ENCODE measurements at regions not wholly inside any gene's neighbourhood (a gene's known extent, or its start where the extent isn't known, plus 50 kb on each side); places are given as distances from the start of the nearest gene placed in this dataset.

- TF ChIP-seq EZH2phosphoT487 (IDR thresholded peaks at IDR 0.05; ENCODE audit: borderline replicate concordance) (no peak), CTCF (conservative IDR thresholded peaks at IDR 0.05; ENCODE audit: low read length) (no peak)
- peak overlapping the region; percentile 35 for H3K4me2 ChIP-seq (ENCODE audit: low read depth, low read length, poor library complexity, severe bottlenecking)
- H3K9me3 ChIP-seq (ENCODE audit: insufficient read depth, low read depth, low read length): no peaks in the 10 kb centered on the region
- peaks cover 20% of the 10 kb centered on the region for H3K4me1 ChIP-seq (ENCODE audit: insufficient read depth, low read length, poor library complexity, severe bottlenecking)
- H3K79me2 ChIP-seq (ENCODE audit: insufficient read depth, low read length): no peaks in the 10 kb centered on the region
- peak overlapping the region; percentile 24; the same call in 1 of the 2 replicates for H2AFZ ChIP-seq (ENCODE audit: low read length)
- H3K4me3 ChIP-seq (ENCODE audit: low read length, poor library complexity, severe bottlenecking): no peak overlapping the region
- H3K27me3 ChIP-seq (ENCODE audit: insufficient read depth, low read length, poor library complexity, severe bottlenecking): no peaks in the 10 kb centered on the region
- no peaks in the 10 kb centered on the region for H3K36me3 ChIP-seq (ENCODE audit: insufficient read depth, low read length)
- no peak overlapping the region for H3K9ac ChIP-seq (ENCODE audit: low read depth, low read length, poor library complexity, severe bottlenecking)
- H3K9me2 ChIP-seq (replicated peaks; ENCODE audit: low read depth, low read length): no peaks in the 10 kb centered on the region
- no peaks in the 10 kb centered on the region for H3F3A ChIP-seq (ENCODE audit: low read depth)
- H4K20me1 ChIP-seq (ENCODE audit: insufficient read depth, low read length, poor library complexity, severe bottlenecking): no peaks in the 10 kb centered on the region
Observed at GRCh38 chr6:22882581-22882980, 313.2 kb downstream of the HDGFL1 start.

- 0 out of 2 replicates have a peak overlapping the region, but pooled peaks have one; percentile 24 for H2AFZ ChIP-seq (ENCODE audit: low read length)
Observed at GRCh38 chr6:22883061-22883717, 313.8 kb downstream of the HDGFL1 start.

GRCh38 chr6:22884456-22884855, 315.1 kb downstream of the HDGFL1 start:
- no peaks in the 10 kb centered on the region for H4K20me1 ChIP-seq (ENCODE audit: insufficient read depth, low read length, poor library complexity, severe bottlenecking)
- no peaks in the 10 kb centered on the region for H3F3A ChIP-seq (ENCODE audit: low read depth)
- no peak overlapping the region for H3K9ac ChIP-seq (ENCODE audit: low read depth, low read length, poor library complexity, severe bottlenecking)
- H3K4me3 ChIP-seq (ENCODE audit: low read length, poor library complexity, severe bottlenecking): no peak overlapping the region
- no peak overlapping the region for H2AFZ ChIP-seq (ENCODE audit: low read length)
- H3K4me1 ChIP-seq (ENCODE audit: insufficient read depth, low read length, poor library complexity, severe bottlenecking): peaks cover 20% of the 10 kb centered on the region
- no peaks in the 10 kb centered on the region for H3K79me2 ChIP-seq (ENCODE audit: insufficient read depth, low read length)
- H3K9me3 ChIP-seq (ENCODE audit: insufficient read depth, low read depth, low read length): no peaks in the 10 kb centered on the region
- no peaks in the 10 kb centered on the region for H3K36me3 ChIP-seq (ENCODE audit: insufficient read depth, low read length)
- TF ChIP-seq CTCF (conservative IDR thresholded peaks at IDR 0.05; ENCODE audit: low read length) (no peak), EZH2phosphoT487 (IDR thresholded peaks at IDR 0.05; ENCODE audit: borderline replicate concordance) (no peak)
- H3K9me2 ChIP-seq (replicated peaks; ENCODE audit: low read depth, low read length): no peaks in the 10 kb centered on the region
- no peaks in the 10 kb centered on the region for H3K27me3 ChIP-seq (ENCODE audit: insufficient read depth, low read length, poor library complexity, severe bottlenecking)
- H3K4me2 ChIP-seq (ENCODE audit: low read depth, low read length, poor library complexity, severe bottlenecking): no peak overlapping the region

More at GRCh38 chr6:22883061-22883717, 313.8 kb downstream of the HDGFL1 start:
- no peak overlapping the region for H3K9ac ChIP-seq (ENCODE audit: low read depth, low read length, poor library complexity, severe bottlenecking)
- TF ChIP-seq EZH2phosphoT487 (IDR thresholded peaks at IDR 0.05; ENCODE audit: borderline replicate concordance): no peak
- no peak for TF ChIP-seq CTCF (conservative IDR thresholded peaks at IDR 0.05; ENCODE audit: low read length)
- H3K79me2 ChIP-seq (ENCODE audit: insufficient read depth, low read length): no peaks in the 10 kb centered on the region
- H3F3A ChIP-seq (ENCODE audit: low read depth): no peaks in the 10 kb centered on the region
- H3K27me3 ChIP-seq (ENCODE audit: insufficient read depth, low read length, poor library complexity, severe bottlenecking): no peaks in the 10 kb centered on the region
- H4K20me1 ChIP-seq (ENCODE audit: insufficient read depth, low read length, poor library complexity, severe bottlenecking): no peaks in the 10 kb centered on the region
- H3K9me2 ChIP-seq (replicated peaks; ENCODE audit: low read depth, low read length): no peaks in the 10 kb centered on the region
- no peaks in the 10 kb centered on the region for H3K9me3 ChIP-seq (ENCODE audit: insufficient read depth, low read depth, low read length)
- H3K4me1 ChIP-seq (ENCODE audit: insufficient read depth, low read length, poor library complexity, severe bottlenecking): peaks cover 20% of the 10 kb centered on the region
- peak overlapping the region; percentile 35 for H3K4me2 ChIP-seq (ENCODE audit: low read depth, low read length, poor library complexity, severe bottlenecking)
- H3K4me3 ChIP-seq (ENCODE audit: low read length, poor library complexity, severe bottlenecking): no peak overlapping the region
- no peaks in the 10 kb centered on the region for H3K36me3 ChIP-seq (ENCODE audit: insufficient read depth, low read length)

All from Loucy (cell line).